ENCODE measurements at regions not wholly inside any gene's neighbourhood (a gene's known extent, or its start where the extent isn't known, plus 50 kb on each side); places are given as distances from the start of the nearest gene placed in this dataset.

- no peak for DNase-seq
These were observed 80.3 kb upstream of the SEMA6A start for GRCh38 chr5:116654925-116655324.

- peak; percentile 55 for DNase-seq
These were observed 78.3 kb upstream of the SEMA6A start for GRCh38 chr5:116652903-116653302.

- peak; percentile 93 for DNase-seq
These were observed 77.6 kb upstream of the SEMA6A start for GRCh38 chr5:116652196-116652729.

GRCh38 chr5:116651653-116652052, 77.0 kb upstream of the SEMA6A start:
- no peak for DNase-seq

GRCh38 chr5:116650964-116651363, 76.3 kb upstream of the SEMA6A start:
- DNase-seq, result no peak

- peak; percentile 57 for DNase-seq
These were observed 75.9 kb upstream of the SEMA6A start for GRCh38 chr5:116650544-116650943.

- DNase-seq, result no peak
These were observed 72.1 kb upstream of the SEMA6A start for GRCh38 chr5:116646611-116647289.

- DNase-seq, result no peak
These were observed 71.0 kb upstream of the SEMA6A start for GRCh38 chr5:116645627-116646026.

- no peak for DNase-seq
These were observed 65.6 kb upstream of the SEMA6A start for GRCh38 chr5:116640236-116640635.

- DNase-seq, result no peak
These were observed 62.6 kb upstream of the SEMA6A start for GRCh38 chr5:116637149-116637740.

- no peak for DNase-seq
These were observed 58.3 kb upstream of the SEMA6A start for GRCh38 chr5:116632890-116633289.

- DNase-seq, result no peak
These were observed 56.5 kb upstream of the SEMA6A start for GRCh38 chr5:116631147-116631546.

GRCh38 chr5:116629168-116629567, 54.5 kb upstream of the SEMA6A start:
- DNase-seq, result no peak

- no peak for DNase-seq
These were observed 52.5 kb upstream of the SEMA6A start for GRCh38 chr5:116626945-116627679.

GRCh38 chr5:116626272-116626723, 51.7 kb upstream of the SEMA6A start:
- peak; percentile 90 for DNase-seq
